ENCODE measurements at regions not wholly inside any gene's neighbourhood (a gene's known extent, or its start where the extent isn't known, plus 50 kb on each side); places are given as distances from the start of the nearest gene placed in this dataset.

GRCh38 chr6:84403545-84403944 is 176.1 kb upstream of the CEP162 start:
- no peaks in the 10 kb centered on the region for H3K4me1 Mint-ChIP-seq
- no peaks in the 10 kb centered on the region for H3K36me3 Mint-ChIP-seq (ENCODE audit: low read depth)
- no peak for DNase-seq
- POLR2A ChIA-PET = no interaction called here
- H3K9me3 Mint-ChIP-seq = no peaks in the 10 kb centered on the region
- H3K4me3 Mint-ChIP-seq = no peak overlapping the region
- H3K27me3 Mint-ChIP-seq = no peaks in the 10 kb centered on the region
- H3K27ac Mint-ChIP-seq = no peak overlapping the region
- CTCF ChIA-PET = no interaction called here

GRCh38 chr6:84399003-84399402 is 171.6 kb upstream of the CEP162 start:
- no peaks in the 10 kb centered on the region for H3K27me3 Mint-ChIP-seq
- no peaks in the 10 kb centered on the region for H3K9me3 Mint-ChIP-seq
- ChIA-PET CTCF (no interaction called here), POLR2A (no interaction called here)
- H3K36me3 Mint-ChIP-seq (ENCODE audit: low read depth) = no peaks in the 10 kb centered on the region
- no peak overlapping the region for H3K27ac Mint-ChIP-seq
- no peak overlapping the region for H3K4me3 Mint-ChIP-seq
- DNase-seq = no peak
- no peaks in the 10 kb centered on the region for H3K4me1 Mint-ChIP-seq

- peaks cover 2% of the 10 kb centered on the region for H3K9me3 Mint-ChIP-seq
- H3K36me3 Mint-ChIP-seq (ENCODE audit: low read depth) = no peaks in the 10 kb centered on the region
- H3K4me3 Mint-ChIP-seq = no peak overlapping the region
- H3K27ac Mint-ChIP-seq = no peak overlapping the region
- no peak for DNase-seq
- ChIA-PET POLR2A (no interaction called here), CTCF (no interaction called here)
- H3K27me3 Mint-ChIP-seq = no peaks in the 10 kb centered on the region
- no peaks in the 10 kb centered on the region for H3K4me1 Mint-ChIP-seq
Measured at GRCh38 chr6:84392261-84392660, 164.8 kb upstream of the CEP162 start.

DNA sequence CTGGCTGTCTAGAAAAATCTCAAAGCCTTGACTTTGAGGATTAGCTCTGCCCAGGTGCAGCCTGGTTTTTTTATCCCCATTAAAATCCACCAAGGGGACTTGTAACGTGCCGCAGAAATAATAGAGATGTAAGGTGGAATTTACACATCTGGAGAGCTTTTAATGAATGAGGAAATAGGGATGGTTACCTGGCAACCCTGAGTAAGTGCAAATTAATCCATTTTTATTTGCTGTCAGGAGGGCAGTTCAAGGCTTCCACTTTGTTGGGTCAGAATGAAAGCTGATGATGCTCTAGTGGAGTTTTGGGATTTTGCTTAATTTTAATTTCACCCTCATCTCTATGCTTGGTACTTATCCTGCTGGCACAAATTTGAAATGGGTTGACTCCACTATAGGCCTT is 163.4 kb upstream of the CEP162 start:
- Mint-ChIP-seq H3K36me3 (ENCODE audit: low read depth) (no peaks in the 10 kb centered on the region), H3K27ac (no peak overlapping the region), H3K4me1 (no peaks in the 10 kb centered on the region), H3K4me3 (no peak overlapping the region), H3K9me3 (peaks cover 2% of the 10 kb centered on the region), H3K27me3 (no peaks in the 10 kb centered on the region)
- ChIA-PET CTCF (no interaction called here), POLR2A (no interaction called here)
- DNase-seq = no peak

GRCh38 chr6:84390334-84390733 is 162.9 kb upstream of the CEP162 start:
- DNase-seq = no peak
- Mint-ChIP-seq H3K36me3 (ENCODE audit: low read depth) (no peaks in the 10 kb centered on the region), H3K27me3 (no peaks in the 10 kb centered on the region), H3K27ac (no peak overlapping the region), H3K4me3 (no peak overlapping the region), H3K4me1 (no peaks in the 10 kb centered on the region), H3K9me3 (peaks cover 2% of the 10 kb centered on the region)
- POLR2A ChIA-PET = no interaction called here
- CTCF ChIA-PET = no interaction called here

- no peaks in the 10 kb centered on the region for H3K36me3 Mint-ChIP-seq (ENCODE audit: low read depth)
- H3K9me3 Mint-ChIP-seq = peaks cover 4% of the 10 kb centered on the region
- DNase-seq = no peak
- no peak overlapping the region for H3K4me3 Mint-ChIP-seq
- H3K27ac Mint-ChIP-seq = no peak overlapping the region
- no peaks in the 10 kb centered on the region for H3K4me1 Mint-ChIP-seq
- ChIA-PET CTCF (no interaction called here), POLR2A (no interaction called here)
- no peaks in the 10 kb centered on the region for H3K27me3 Mint-ChIP-seq
Measured at GRCh38 chr6:84379142-84379541, 151.7 kb upstream of the CEP162 start.

DNA sequence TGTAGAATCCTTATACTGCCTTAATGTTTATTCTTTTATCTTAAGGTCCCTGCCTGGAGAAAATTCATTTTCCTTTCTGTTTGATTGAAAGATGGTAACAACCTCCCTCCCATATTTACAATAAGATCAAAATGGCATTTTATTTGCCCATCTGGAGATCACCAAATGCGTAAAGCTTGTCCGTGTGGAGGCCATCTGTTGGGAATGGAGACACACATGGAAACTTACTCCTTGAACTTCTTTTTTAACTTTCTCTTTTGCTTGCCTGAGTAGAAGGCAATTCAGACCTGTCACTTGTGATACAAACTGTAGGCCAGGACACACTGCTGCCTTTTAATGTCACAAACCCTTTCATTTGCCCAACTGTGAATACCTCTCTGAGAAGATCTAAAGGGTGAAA is 144.8 kb upstream of the CEP162 start:
- Mint-ChIP-seq H3K9me3 (peaks cover 3% of the 10 kb centered on the region), H3K36me3 (ENCODE audit: low read depth) (no peaks in the 10 kb centered on the region), H3K4me1 (no peaks in the 10 kb centered on the region), H3K4me3 (no peak overlapping the region), H3K27me3 (no peaks in the 10 kb centered on the region), H3K27ac (no peak overlapping the region)
- ChIA-PET POLR2A (no interaction called here), CTCF (no interaction called here)
- no peak for DNase-seq

DNA sequence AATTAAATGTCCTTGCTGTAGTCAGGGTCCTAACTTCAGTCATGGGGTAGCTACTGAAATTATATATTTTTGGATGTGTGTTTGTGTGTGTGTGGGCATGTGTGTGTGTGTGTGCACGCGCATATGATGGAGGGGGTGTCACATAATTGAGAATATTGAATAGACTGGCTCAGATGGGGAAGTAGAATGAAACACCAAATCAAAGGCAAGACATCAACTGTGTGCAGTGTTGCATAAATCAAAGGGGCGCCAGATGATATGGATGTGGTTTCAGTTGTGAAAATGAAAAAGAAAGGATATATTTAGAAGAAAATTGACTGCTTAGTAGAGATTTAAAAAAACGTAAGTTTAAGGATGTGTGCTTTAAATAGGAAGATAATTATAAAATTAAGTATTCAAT is 144.2 kb upstream of the CEP162 start:
- ChIA-PET CTCF (no interaction called here), POLR2A (no interaction called here)
- H3K27ac Mint-ChIP-seq = no peak overlapping the region
- DNase-seq = no peak
- H3K9me3 Mint-ChIP-seq = peaks cover 3% of the 10 kb centered on the region
- no peak overlapping the region for H3K4me3 Mint-ChIP-seq
- H3K4me1 Mint-ChIP-seq = no peaks in the 10 kb centered on the region
- H3K36me3 Mint-ChIP-seq (ENCODE audit: low read depth) = no peaks in the 10 kb centered on the region
- no peaks in the 10 kb centered on the region for H3K27me3 Mint-ChIP-seq

DNA sequence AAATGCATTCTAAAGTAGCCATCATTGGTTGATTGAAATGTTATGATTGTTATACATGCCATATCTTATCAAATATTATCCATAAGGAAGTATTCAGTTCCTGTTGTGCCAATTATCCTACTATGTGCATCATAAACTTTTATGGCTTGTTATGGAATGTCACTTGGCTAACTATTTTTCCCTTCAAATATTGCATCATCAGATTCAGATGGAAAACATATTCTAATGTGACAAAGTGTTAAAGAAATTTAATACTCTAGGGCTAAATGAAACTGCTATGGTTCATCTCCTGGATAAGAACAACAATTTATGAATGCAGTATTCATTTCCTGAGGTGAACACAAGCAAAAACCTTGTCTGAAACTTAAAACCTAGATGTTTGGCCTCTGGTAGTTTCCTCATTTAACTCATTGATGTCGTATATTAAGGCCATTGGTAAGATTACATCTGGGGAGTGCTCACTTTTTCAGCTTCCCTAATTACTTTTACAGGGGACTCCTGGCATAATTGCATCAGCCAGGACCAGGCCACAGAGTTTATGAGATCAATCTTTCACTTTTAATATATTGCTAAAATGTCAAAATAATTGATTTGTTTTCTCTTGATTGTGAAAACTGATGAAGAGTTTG is 134.9 kb upstream of the CEP162 start:
- CTCF ChIA-PET = no interaction called here
- POLR2A ChIA-PET = no interaction called here
- Mint-ChIP-seq H3K27ac (no peak overlapping the region), H3K9me3 (no peaks in the 10 kb centered on the region), H3K36me3 (ENCODE audit: low read depth) (no peaks in the 10 kb centered on the region), H3K27me3 (no peaks in the 10 kb centered on the region), H3K4me1 (no peaks in the 10 kb centered on the region), H3K4me3 (no peak overlapping the region)
- DNase-seq = no peak

DNA sequence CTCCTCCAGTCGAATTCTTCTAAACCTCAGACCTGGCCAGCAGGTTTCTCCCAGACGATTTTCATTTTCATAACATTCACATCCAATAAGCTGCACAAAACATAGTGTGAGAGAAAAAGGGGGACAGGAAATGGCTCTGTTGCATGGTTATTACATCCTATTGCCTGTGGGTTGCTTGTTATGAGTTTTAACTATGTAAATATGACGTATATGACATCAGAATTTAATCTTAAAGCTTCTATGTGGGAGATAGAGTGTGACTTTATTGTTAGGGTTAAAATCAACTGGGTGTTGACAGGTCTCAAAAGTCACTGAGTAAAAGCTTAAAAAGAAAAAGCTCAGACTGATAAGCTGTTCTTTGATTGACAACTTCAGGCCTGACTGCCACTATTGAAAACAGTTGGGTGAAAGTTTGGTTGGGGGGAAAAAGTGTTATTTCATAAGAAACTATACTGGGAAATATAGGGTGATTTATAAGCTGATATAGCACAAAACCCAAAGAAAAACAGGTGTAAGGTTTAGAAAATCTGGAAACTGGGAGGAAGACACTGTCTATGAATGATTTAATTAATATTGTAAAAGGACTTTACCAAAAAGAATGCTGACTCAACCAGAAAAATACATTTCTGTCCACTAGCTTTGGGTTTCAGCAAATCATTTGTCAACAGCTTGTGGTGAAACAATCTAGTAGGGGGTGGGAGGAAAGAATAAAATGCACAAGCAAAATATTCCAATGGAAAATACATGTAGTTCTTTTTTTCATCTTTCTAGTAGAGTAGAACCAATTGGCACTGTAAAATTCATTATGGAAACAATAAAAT is 134.1 kb upstream of the CEP162 start:
- CTCF ChIA-PET = interaction anchor here (0.6 kb wide), 1 partner anchor 8 kb away, joined by 3 read pairs; no protein-coding TSS in a partner anchor
- POLR2A ChIA-PET = no interaction called here
- H3K27me3 Mint-ChIP-seq = no peaks in the 10 kb centered on the region
- DNase-seq = no peak
- no peaks in the 10 kb centered on the region for H3K36me3 Mint-ChIP-seq (ENCODE audit: low read depth)
- H3K9me3 Mint-ChIP-seq = no peaks in the 10 kb centered on the region
- H3K4me1 Mint-ChIP-seq = no peaks in the 10 kb centered on the region
- H3K4me3 Mint-ChIP-seq = no peak overlapping the region
- H3K27ac Mint-ChIP-seq = no peak overlapping the region

DNA sequence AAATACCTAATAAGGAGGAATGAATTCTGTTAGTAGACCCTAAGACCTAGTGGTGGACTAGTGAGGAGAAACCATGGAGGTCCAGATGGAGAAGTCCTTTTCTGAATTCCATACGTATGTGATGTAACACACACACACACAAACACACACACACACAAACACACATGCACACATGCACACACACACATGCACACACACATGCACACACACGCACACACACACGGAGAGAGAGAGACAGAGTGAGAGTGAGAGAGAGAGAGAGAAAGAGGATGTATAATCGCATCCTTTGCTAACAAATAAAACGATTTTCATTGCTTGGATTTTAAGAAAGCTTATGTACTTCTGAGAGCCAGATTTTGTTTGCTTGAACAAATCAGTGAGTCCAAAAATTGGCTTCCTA is 132.6 kb upstream of the CEP162 start:
- ChIA-PET POLR2A (no interaction called here), CTCF (no interaction called here)
- Mint-ChIP-seq H3K27me3 (no peaks in the 10 kb centered on the region), H3K27ac (no peak overlapping the region), H3K4me3 (no peak overlapping the region), H3K4me1 (no peaks in the 10 kb centered on the region), H3K9me3 (no peaks in the 10 kb centered on the region), H3K36me3 (ENCODE audit: low read depth) (no peaks in the 10 kb centered on the region)
- DNase-seq = no peak

- Mint-ChIP-seq H3K9me3 (no peaks in the 10 kb centered on the region), H3K27me3 (no peaks in the 10 kb centered on the region), H3K4me1 (no peaks in the 10 kb centered on the region), H3K4me3 (no peak overlapping the region), H3K27ac (no peak overlapping the region), H3K36me3 (ENCODE audit: low read depth) (no peaks in the 10 kb centered on the region)
- ChIA-PET POLR2A (no interaction called here), CTCF (no interaction called here)
- no peak for DNase-seq
Measured at GRCh38 chr6:84358581-84358980, 131.1 kb upstream of the CEP162 start.

DNA sequence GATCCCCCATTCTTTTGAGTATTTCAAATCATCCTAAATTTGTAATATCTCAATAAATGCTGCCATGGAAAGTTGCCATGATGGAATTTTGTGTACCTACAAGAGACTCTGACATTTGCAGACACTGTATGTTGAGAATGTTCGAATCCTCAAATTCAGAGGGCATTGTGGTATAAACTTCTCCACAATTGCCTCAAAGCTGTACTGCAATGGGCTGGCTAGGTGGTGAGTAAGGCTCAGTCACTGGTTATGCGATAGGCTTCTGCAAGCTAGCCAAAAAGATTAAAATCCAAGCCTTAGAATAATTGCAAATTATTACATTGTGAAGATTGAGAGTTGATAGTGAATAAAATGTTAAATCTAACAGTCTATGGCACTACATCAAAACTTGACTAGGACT is 130.2 kb upstream of the CEP162 start:
- DNase-seq = no peak
- H3K27ac Mint-ChIP-seq = no peak overlapping the region
- no peaks in the 10 kb centered on the region for H3K4me1 Mint-ChIP-seq
- H3K27me3 Mint-ChIP-seq = no peaks in the 10 kb centered on the region
- ChIA-PET POLR2A (no interaction called here), CTCF (no interaction called here)
- H3K9me3 Mint-ChIP-seq = no peaks in the 10 kb centered on the region
- no peaks in the 10 kb centered on the region for H3K36me3 Mint-ChIP-seq (ENCODE audit: low read depth)
- H3K4me3 Mint-ChIP-seq = no peak overlapping the region

DNA sequence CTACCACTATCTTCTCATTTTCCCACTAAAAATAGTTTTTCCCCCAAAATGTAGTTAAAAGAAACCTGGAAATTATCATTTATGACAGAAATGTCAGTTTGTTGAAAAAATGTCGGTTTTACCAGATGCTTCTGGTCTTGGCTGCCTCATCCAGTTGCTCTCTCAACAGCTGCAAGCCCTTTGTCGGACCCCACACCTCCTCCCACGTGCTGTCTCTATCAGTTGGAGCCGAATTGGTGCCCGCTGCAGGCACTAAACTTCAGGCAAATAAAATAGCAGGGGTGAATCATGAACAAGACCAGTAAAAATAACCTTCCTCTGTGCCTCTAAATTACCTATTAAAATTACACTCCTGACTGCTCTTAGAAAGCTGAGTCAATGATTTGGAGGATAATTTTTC is 129.5 kb upstream of the CEP162 start:
- Mint-ChIP-seq H3K36me3 (ENCODE audit: low read depth) (no peaks in the 10 kb centered on the region), H3K4me3 (no peak overlapping the region), H3K27me3 (no peaks in the 10 kb centered on the region), H3K27ac (no peak overlapping the region), H3K4me1 (no peaks in the 10 kb centered on the region), H3K9me3 (no peaks in the 10 kb centered on the region)
- ChIA-PET CTCF (interaction anchor here (1.3 kb wide), 1 partner anchor 13 kb away, joined by 5 read pairs; no protein-coding TSS in a partner anchor), POLR2A (no interaction called here)
- DNase-seq = no peak
